HG03175 (cell line): ENCODE measurements at regions not wholly inside any gene's neighbourhood (a gene's known extent, or its start where the extent isn't known, plus 50 kb on each side); places are given as distances from the start of the nearest gene placed in this dataset.
"Not testable (repeated sequence)": the region's sequence is repeated elsewhere in the genome, so short reads cannot be mapped to it uniquely, and the experiment has no call there.

Experiments used
- ATAC-seq: cut with Tn5 transposase; IDR thresholded peaks from one replicate; pipeline ENCODE4 v1.9.1; 2021; ENCODE audit warnings: mild to moderate bottlenecking, moderate library complexity; ENCODE audit not compliant: unreplicated experiment

DNA sequence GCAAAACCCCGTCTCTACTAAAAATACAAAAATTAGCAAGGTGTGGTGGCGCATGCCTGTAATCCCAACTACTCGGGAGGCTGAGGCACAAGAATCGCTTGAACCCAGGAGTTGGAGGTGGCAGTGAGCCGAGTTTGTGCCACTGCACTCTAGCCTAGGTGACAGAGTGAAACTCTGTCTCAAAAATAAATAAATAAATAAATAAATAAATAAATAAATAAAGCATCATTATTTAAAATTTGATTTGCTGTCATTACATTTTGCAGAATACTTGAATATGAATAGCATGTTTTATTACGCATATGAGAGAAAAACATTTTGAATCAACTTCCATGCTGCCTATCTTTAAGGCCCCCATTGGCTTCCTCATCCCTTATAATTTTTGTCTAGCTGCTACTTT, 53.4 kb upstream of the MED14 start:
- not testable (repeated sequence) for ATAC-seq

- ATAC-seq = no peak
Observed at GRCh38 chrX:40792433-40792832, 57.1 kb upstream of the MED14 start.

- not testable (repeated sequence) for ATAC-seq
Observed at GRCh38 chrX:40794829-40795130, 59.4 kb upstream of the MED14 start.

DNA sequence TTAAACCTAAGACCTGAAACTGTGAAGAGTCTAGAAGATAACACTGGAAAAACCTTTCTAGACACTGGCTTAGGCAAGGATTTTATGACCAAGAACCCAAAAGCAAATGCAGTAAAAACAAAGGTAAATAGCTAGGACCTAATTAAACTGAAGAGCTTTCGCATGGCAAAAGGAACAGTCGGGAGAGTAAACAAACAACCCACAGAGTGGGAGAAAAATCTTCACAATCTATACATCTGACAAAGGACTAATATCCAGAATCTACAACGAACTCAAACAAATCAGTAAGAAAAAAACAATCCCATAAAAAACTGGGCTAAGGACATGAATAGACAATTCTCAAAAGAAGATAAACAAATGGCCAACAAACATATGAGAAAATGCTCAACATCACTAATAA, 64.4 kb upstream of the MED14 start:
- ATAC-seq = not testable (repeated sequence)

- no peak for ATAC-seq
Observed at GRCh38 chrX:40805404-40805803, 70.1 kb upstream of the MED14 start.

- ATAC-seq = no peak
Observed at GRCh38 chrX:40806513-40807220, 71.3 kb upstream of the MED14 start.

GRCh38 chrX:40807384-40807783, 72.0 kb upstream of the MED14 start:
- no peak for ATAC-seq

DNA sequence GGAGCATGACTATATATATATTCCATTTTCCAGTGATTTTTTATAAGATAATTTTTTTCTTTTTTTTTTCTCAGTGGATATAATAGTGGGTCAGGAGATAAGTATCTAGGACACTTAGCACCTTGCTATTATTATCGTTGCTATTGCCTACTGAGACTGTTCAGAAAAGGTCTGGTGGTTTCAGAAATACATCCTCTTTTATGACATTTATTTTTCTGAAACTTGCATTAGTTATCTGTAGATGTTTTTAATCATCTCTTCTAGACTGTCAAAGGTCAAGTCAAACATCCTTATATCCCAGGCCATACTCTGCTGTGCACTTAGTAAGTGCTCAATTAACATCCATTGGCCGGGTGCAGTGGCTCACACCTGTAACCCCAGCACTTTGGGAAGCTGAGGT, 72.9 kb upstream of the MED14 start:
- no peak for ATAC-seq

DNA sequence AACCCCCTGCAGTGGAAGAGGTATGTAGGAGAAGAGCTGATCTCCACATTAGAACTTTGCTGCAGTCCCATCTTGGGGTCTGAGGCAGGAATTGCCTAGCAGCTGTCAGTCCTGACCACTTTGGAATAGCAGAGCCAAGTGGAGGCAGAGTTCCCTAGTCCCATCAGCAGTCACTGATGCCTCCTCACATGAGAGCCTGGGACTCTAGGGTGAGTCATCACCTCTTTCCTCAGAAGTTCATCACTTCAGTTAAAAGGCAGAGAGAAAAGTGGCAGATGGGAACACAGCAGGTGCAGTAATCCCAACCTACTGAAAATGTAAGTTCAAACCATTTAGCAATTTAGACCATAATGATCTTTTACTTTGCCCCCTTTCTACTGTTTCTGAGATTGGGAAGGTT, 73.9 kb upstream of the MED14 start:
- ATAC-seq = no peak

DNA sequence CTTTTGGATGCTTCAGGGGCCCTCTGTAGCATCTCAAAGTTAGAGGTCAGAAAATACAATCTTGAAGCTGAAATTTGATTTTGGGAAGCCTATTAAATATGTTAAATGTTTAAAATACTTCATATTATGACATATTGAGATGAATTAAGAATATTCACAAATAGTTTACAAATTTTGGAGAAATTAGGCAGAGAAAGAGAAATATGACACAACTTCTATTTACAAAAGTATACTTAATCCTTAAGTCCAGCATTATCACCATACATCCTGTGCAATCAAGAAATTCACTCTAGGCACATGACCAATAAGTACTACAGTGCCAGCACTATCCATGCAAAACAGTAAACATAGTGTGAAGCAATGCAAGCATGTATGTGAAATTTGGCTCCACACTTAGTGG, 79.7 kb upstream of the MED14 start:
- not testable (repeated sequence) for ATAC-seq

GRCh38 chrX:40816906-40817305, 81.6 kb upstream of the MED14 start:
- ATAC-seq = no peak

- no peak for ATAC-seq
Observed at GRCh38 chrX:40818236-40818635, 82.9 kb upstream of the MED14 start.

- no peak for ATAC-seq
Observed at GRCh38 chrX:40821780-40822179, 86.4 kb upstream of the MED14 start.

- ATAC-seq = no peak
Observed at GRCh38 chrX:40827331-40827730, 92.0 kb upstream of the MED14 start.

- ATAC-seq = no peak
Observed at GRCh38 chrX:40831750-40832149, 96.4 kb upstream of the MED14 start.

DNA sequence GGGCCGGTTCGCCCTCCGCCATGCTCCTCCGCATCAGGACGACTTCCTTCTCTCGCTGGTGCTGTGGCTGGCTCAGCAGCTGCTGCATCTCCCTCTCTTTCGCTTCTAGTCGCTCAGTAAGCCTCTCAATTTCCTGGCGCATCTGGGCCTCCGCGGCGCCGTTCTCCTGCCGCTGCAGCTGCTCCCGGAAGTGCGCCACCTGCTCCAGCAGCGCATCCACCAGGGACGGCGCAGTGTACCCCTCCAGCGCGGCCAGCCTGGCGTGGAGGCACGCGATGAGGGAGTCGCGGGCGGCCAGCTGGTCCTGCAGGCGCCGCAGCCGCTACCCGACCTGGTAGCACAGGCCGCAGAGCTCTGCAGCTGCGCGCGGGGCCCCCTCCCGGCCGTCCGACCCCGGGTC, 97.4 kb upstream of the MED14 start:
- no peak for ATAC-seq

- no peak for ATAC-seq
Observed at GRCh38 chrX:40834225-40834624, 98.9 kb upstream of the MED14 start.

GRCh38 chrX:40835526-40835925, 100.2 kb upstream of the MED14 start:
- no peak for ATAC-seq

DNA sequence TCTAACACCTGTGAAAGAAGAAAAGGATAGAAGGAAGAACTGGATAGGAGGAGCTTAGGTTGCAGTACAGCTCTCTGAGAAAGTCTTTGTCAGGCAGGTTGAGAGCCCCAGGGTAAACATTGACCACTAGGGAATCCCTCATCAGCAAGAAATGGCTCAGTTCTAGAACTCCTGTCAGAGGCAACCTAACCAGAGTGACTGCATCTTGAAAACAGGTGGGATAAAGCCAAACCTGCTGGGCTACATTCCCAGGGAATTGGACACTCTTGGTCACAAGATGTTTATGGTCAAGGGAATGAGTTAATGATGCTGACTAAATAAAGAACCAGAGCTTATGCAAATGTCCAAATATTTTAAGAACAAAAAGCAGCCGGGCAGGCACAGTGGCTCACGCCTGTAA, 108.3 kb upstream of the MED14 start:
- no peak for ATAC-seq

- no peak for ATAC-seq
Observed at GRCh38 chrX:40844471-40844870, 109.1 kb upstream of the MED14 start.

DNA sequence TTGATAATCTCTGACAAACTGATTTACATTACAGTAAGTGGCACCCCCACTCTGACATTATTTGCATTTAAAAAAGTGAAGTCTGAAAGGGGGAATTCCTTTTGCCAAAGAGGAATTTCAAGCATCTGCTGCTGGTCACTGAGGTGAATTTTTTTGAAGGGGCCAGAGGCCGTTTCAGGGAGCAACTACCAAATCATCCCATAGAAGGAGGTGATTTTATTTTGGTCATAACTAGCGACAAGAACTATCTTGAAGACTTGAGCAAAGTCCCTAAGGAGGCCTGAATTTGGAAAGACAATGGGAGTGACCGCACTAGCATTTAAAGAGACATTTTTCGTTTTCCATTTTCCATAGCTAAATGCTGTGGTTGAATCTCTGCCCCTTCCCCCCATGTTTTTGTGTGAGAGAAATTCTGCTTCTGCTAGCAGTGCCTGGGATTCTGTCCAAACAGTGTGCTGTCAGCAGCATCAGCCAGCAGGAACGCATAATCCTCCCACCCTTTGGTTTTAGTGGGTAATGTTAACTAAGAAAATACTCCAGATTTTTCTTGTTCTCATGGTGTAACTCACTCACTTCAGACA, 110.1 kb upstream of the MED14 start:
- no peak for ATAC-seq

GRCh38 chrX:40849906-40850823, 114.8 kb upstream of the MED14 start:
- ATAC-seq = no peak
